GM23248 (cell line): ENCODE measurements at regions not wholly inside any gene's neighbourhood (a gene's known extent, or its start where the extent isn't known, plus 50 kb on each side); places are given as distances from the start of the nearest gene placed in this dataset.

Experiments used
- EZH2 ChIP-seq: fragments of 200-600 bp; sonication (generic); IDR thresholded peaks from 2 replicates; pipeline ENCODE4 v1.6.1; 2018; ENCODE audit warnings: antibody characterized with exemption, mild to moderate bottlenecking; ENCODE audit not compliant: insufficient read depth, poor library complexity, severe bottlenecking
- EZH2phosphoT487 ChIP-seq: fragments of 200-600 bp; sonication (generic); IDR thresholded peaks from 2 replicates; pipeline ENCODE4 v1.6.1; 2018; ENCODE audit warnings: antibody characterized with exemption, moderate library complexity, mild to moderate bottlenecking, low read depth; ENCODE audit not compliant: insufficient read depth

DNA sequence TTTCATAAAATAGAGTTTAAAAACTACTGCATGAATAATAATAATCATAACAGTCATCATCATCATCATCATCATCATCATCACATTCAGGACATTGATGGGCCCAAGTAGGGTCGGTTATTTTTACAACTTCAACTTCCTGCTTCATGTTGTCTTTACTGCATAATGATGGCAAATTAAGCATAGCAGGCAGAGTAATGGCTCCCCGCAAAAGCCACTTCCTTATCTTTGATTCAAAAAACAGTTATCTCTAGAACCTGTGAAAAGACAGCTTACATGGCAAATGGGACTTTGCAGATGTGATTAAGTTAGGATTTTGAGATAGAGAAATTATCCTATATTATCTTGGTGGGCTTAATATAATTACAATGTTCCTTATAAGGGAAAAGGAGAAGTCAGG is 792.9 kb downstream of the LIG4 start:
- TF ChIP-seq EZH2phosphoT487 (no peak), EZH2 (no peak)
